ENCODE measurements at regions not wholly inside any gene's neighbourhood (a gene's known extent, or its start where the extent isn't known, plus 50 kb on each side); places are given as distances from the start of the nearest gene placed in this dataset.

- no peak for DNase-seq
Measured at GRCh38 chr4:1492651-1493539, 86.7 kb upstream of the NKX1-1 start.

GRCh38 chr4:1492142-1492457, 85.9 kb upstream of the NKX1-1 start:
- no peak for DNase-seq

GRCh38 chr4:1491328-1492141, 85.3 kb upstream of the NKX1-1 start:
- no peak for DNase-seq

- no peak for DNase-seq
Measured at GRCh38 chr4:1490654-1491327, 84.5 kb upstream of the NKX1-1 start.

GRCh38 chr4:1490011-1490653, 83.9 kb upstream of the NKX1-1 start:
- DNase-seq, result no peak

- no peak for DNase-seq
Measured at GRCh38 chr4:1489639-1489995, 83.4 kb upstream of the NKX1-1 start.

GRCh38 chr4:1488831-1489638, 82.8 kb upstream of the NKX1-1 start:
- DNase-seq, result no peak

GRCh38 chr4:1488357-1488756, 82.1 kb upstream of the NKX1-1 start:
- no peak for DNase-seq

- DNase-seq, result no peak
Measured at GRCh38 chr4:1487761-1488160, 81.5 kb upstream of the NKX1-1 start.

- DNase-seq, result no peak
Measured at GRCh38 chr4:1487106-1487505, 80.9 kb upstream of the NKX1-1 start.

GRCh38 chr4:1485280-1485679, 79.0 kb upstream of the NKX1-1 start:
- DNase-seq, result no peak

GRCh38 chr4:1480720-1481119, 74.5 kb upstream of the NKX1-1 start:
- no peak for DNase-seq

GRCh38 chr4:1479454-1479853, 73.2 kb upstream of the NKX1-1 start:
- DNase-seq, result no peak

GRCh38 chr4:1478766-1479355, 72.6 kb upstream of the NKX1-1 start:
- DNase-seq, result no peak

- DNase-seq, result no peak
Measured at GRCh38 chr4:1477045-1477840, 71.0 kb upstream of the NKX1-1 start.

GRCh38 chr4:1476140-1476513, 69.9 kb upstream of the NKX1-1 start:
- DNase-seq, result no peak

- DNase-seq, result no peak
Measured at GRCh38 chr4:1475277-1476139, 69.3 kb upstream of the NKX1-1 start.

- DNase-seq, result no peak
Measured at GRCh38 chr4:1474126-1475090, 68.2 kb upstream of the NKX1-1 start.

GRCh38 chr4:1473718-1474117, 67.5 kb upstream of the NKX1-1 start:
- DNase-seq, result no peak
